ENCODE measurements at regions not wholly inside any gene's neighbourhood (a gene's known extent, or its start where the extent isn't known, plus 50 kb on each side); places are given as distances from the start of the nearest gene placed in this dataset.

- no peaks in the 10 kb centered on the region for H3K36me3 ChIP-seq (ENCODE audit: control insufficient read depth, insufficient read depth, low read length)
- no peak overlapping the region for H4K91ac ChIP-seq (ENCODE audit: insufficient read depth, low read depth, low read length)
- no peak overlapping the region for H2AFZ ChIP-seq (replicated peaks; ENCODE audit: low read length, poor library complexity)
- H4K5ac ChIP-seq (ENCODE audit: low read depth, low read length), result no peak overlapping the region
- no peaks in the 10 kb centered on the region for H3K9me3 ChIP-seq (ENCODE audit: control insufficient read depth, insufficient read depth, low read length)
- intact Hi-C loops (cut with micrococcal nuclease), result no loop called here
- no peak overlapping the region for H3K4ac ChIP-seq (ENCODE audit: low read depth, low read length)
- 27% methylated on average over 3 of the region's 3 CpGs; no CpG with 5 or more reads in 1 of the 2 experiments for WGBS, 2 experiments (ENCODE audit: extremely low coverage in 2 of 2, insufficient read length in 1 of 2)
- H3K4me2 ChIP-seq (ENCODE audit: low read depth, low read length), result no peak overlapping the region
- H3K27ac ChIP-seq (ENCODE audit: insufficient read depth, low read length), result no peak overlapping the region
- DNase-seq, result no peak
- no peaks in the 10 kb centered on the region for H3K79me1 ChIP-seq (ENCODE audit: low read depth in 1 of 2, low read length in 2 of 2)
- no peaks in the 10 kb centered on the region; the same call in 1 of the 2 replicates for H3K9me1 ChIP-seq (ENCODE audit: insufficient read depth, low read length)
- H4K8ac ChIP-seq (ENCODE audit: low read depth in 2 of 2, low read length in 2 of 2), result no peak overlapping the region
- H2BK120ac ChIP-seq (ENCODE audit: low read depth, low read length), result no peak overlapping the region
- CTCF ChIA-PET, result interaction anchor here (0.6 kb wide), 1 partner anchor 274 kb away, joined by 3 read pairs; no protein-coding TSS in a partner anchor
- H3K14ac ChIP-seq (replicated peaks; ENCODE audit: low read depth, low read length), result no peak overlapping the region
- TF ChIP-seq FOS (IDR thresholded peaks at IDR 0.05; ENCODE audit: low read depth, low read length) (no peak), ELK1 (IDR thresholded peaks at IDR 0.05; ENCODE audit: borderline replicate concordance, low read depth, low read length) (no peak), RAD21 (IDR thresholded peaks at IDR 0.05; ENCODE audit: low read length) (no peak), POLR2A (IDR thresholded peaks at IDR 0.05; ENCODE audit: low read depth, low read length) (no peak), RFX5 (IDR thresholded peaks at IDR 0.05; ENCODE audit: low read depth, low read length) (no peak), CTCF (conservative IDR thresholded peaks at IDR 0.05; ENCODE audit: low read depth, low read length) (no peak), CHD1 (IDR thresholded peaks at IDR 0.05; ENCODE audit: low read depth, low read length) (no peak), MXI1 (IDR thresholded peaks at IDR 0.05; ENCODE audit: borderline replicate concordance, low read depth, low read length) (no peak), MAZ (IDR thresholded peaks at IDR 0.05; ENCODE audit: borderline replicate concordance, low read depth, low read length) (no peak), CEBPB (IDR thresholded peaks at IDR 0.05; ENCODE audit: low read depth, low read length) (no peak)
- H3K4me1 ChIP-seq (ENCODE audit: control insufficient read depth, insufficient read depth, low read length), result no peaks in the 10 kb centered on the region
- no peak overlapping the region for H3K18ac ChIP-seq (ENCODE audit: low read depth, low read length)
- H3K56ac ChIP-seq (ENCODE audit: extremely low read depth, insufficient read depth, low read length), result no peak overlapping the region
- H4K20me1 ChIP-seq (ENCODE audit: insufficient read depth, low read length), result no peaks in the 10 kb centered on the region
- H2BK20ac ChIP-seq (ENCODE audit: low read depth, low read length), result no peak overlapping the region
- H3K27me3 ChIP-seq (ENCODE audit: control insufficient read depth, insufficient read depth, low read length), result peaks cover 3% of the 10 kb centered on the region
- no peak for ATAC-seq (ENCODE audit: low read depth)
- no peak overlapping the region for H3K4me3 ChIP-seq (ENCODE audit: insufficient read depth, low read depth, low read length)
- POLR2A ChIA-PET (ENCODE audit: unreplicated experiment), result no interaction called here
- no peak overlapping the region for H2BK15ac ChIP-seq (ENCODE audit: low read depth, low read length)
- no peak overlapping the region for H3K23ac ChIP-seq (ENCODE audit: low read depth, low read length)
- no peak overlapping the region for H3K9ac ChIP-seq (ENCODE audit: low read depth, low read length)
- dilution Hi-C loops (cut with HindIII; ENCODE audit: low sequenced_read_pairs, unreplicated experiment), result no loop called here
- H2BK5ac ChIP-seq (ENCODE audit: low read depth, low read length, poor library complexity, severe bottlenecking), result no peak overlapping the region
- H2AK9ac ChIP-seq (replicated peaks; ENCODE audit: low read depth, low read length, poor library complexity), result no peak overlapping the region
- no TSS peak for BruUV-seq (replicated peaks)
- in situ Hi-C loops (cut with MboI; ENCODE audit: low sequenced_read_pairs), result no loop called here
- H2AK5ac ChIP-seq (ENCODE audit: low read depth, low read length), result no peak overlapping the region
These were observed 245.1 kb downstream of the KCNS3 start for GRCh38 chr2:18123577-18123976.

Measured in IMR-90 (cell line).